Smooth muscle cell (in vitro differentiated cells): ENCODE measurements at regions not wholly inside any gene's neighbourhood (a gene's known extent, or its start where the extent isn't known, plus 50 kb on each side); places are given as distances from the start of the nearest gene placed in this dataset.

ENCODE experiments used
- DNase-seq: peaks from one replicate; lab custom pipeline; 2025; ENCODE audit not compliant: unreplicated experiment; lab: John Stamatoyannopoulos, UW
- H2AFZ ChIP-seq: fragments of 200-600 bp; sonication (generic); 2 replicates; pipeline ENCODE4 v1.6.0; 2016; ENCODE audit warnings: antibody characterized with exemption, low read depth, mild to moderate bottlenecking
- H3F3A ChIP-seq: fragments of 200-600 bp; sonication (generic); 2 replicates; pipeline ENCODE4 v1.6.0; 2017; ENCODE audit warnings: antibody characterized with exemption, low read depth
- H3K27ac ChIP-seq: fragments of 200-600 bp; sonication (generic); 2 replicates; pipeline ENCODE4 v1.5.1; 2016; ENCODE audit warnings: low read depth, mild to moderate bottlenecking
- H3K27me3 ChIP-seq: fragments of 200-600 bp; sonication (generic); 2 replicates; pipeline ENCODE4 v1.6.1; 2016; ENCODE audit warnings: low read depth, mild to moderate bottlenecking
- H3K36me3 ChIP-seq: fragments of 200-600 bp; sonication (generic); 2 replicates; pipeline ENCODE4 v1.5.1; 2016; ENCODE audit warnings: low read depth
- H3K4me1 ChIP-seq: fragments of 200-600 bp; sonication (generic); 2 replicates; pipeline ENCODE4 v1.5.1; 2016; ENCODE audit warnings: low read depth
- H3K4me2 ChIP-seq: fragments of 200-600 bp; sonication (generic); 2 replicates; pipeline ENCODE4 v1.6.0; 2016; ENCODE audit warnings: mild to moderate bottlenecking
- H3K4me3 ChIP-seq: fragments of 200-600 bp; sonication (generic); 2 replicates; pipeline ENCODE4 v1.5.1; 2016; ENCODE audit warnings: mild to moderate bottlenecking
- H3K79me2 ChIP-seq: fragments of 200-600 bp; sonication (generic); 2 replicates; pipeline ENCODE4 v1.6.0; 2016; ENCODE audit warnings: low read depth, mild to moderate bottlenecking
- H3K9ac ChIP-seq: fragments of 200-600 bp; sonication (generic); 2 replicates; pipeline ENCODE4 v1.6.0; 2016; ENCODE audit warnings: low read depth
- H3K9me3 ChIP-seq: fragments of 200-600 bp; sonication (generic); replicated peaks from 2 replicates; pipeline ENCODE4 v1.5.1; 2016; ENCODE audit warnings: low read depth
- H4K20me1 ChIP-seq: fragments of 200-600 bp; sonication (generic); 2 replicates; pipeline ENCODE4 v1.6.0; 2016; ENCODE audit warnings: low read depth
- WGBS: methylation state at CpG from one replicate; pipeline ENCODE4 v1.1.7; 2016; ENCODE audit warnings: low lambda C conversion rate; 5-methylcytosine and 5-hydroxymethylcytosine counted together
- TF ChIP-seq, protein P1 (sequence below): fragments of 200-600 bp; sonication (generic); IDR thresholded peaks from 2 replicates; pipeline ENCODE4 v1.5.1; 2017; ENCODE audit warnings: borderline replicate concordance, mild to moderate bottlenecking, antibody characterized with exemption; ENCODE audit not compliant: insufficient read depth, poor library complexity, severe bottlenecking

- Histone ChIP-seq H3K4me3 (no peak overlapping the region), H3F3A (no peaks in the 10 kb centered on the region), H3K36me3 (no peaks in the 10 kb centered on the region), H3K27ac (no peak overlapping the region), H3K4me2 (no peak overlapping the region), H4K20me1 (no peaks in the 10 kb centered on the region), H3K79me2 (no peaks in the 10 kb centered on the region), H3K27me3 (peaks cover 9% of the 10 kb centered on the region), H3K4me1 (no peaks in the 10 kb centered on the region), H2AFZ (no peak overlapping the region), H3K9ac (no peak overlapping the region), H3K9me3 (no peaks in the 10 kb centered on the region)
- 85% methylated on average over 6 of the region's 6 CpGs for WGBS
- TF ChIP-seq, protein P1, sequence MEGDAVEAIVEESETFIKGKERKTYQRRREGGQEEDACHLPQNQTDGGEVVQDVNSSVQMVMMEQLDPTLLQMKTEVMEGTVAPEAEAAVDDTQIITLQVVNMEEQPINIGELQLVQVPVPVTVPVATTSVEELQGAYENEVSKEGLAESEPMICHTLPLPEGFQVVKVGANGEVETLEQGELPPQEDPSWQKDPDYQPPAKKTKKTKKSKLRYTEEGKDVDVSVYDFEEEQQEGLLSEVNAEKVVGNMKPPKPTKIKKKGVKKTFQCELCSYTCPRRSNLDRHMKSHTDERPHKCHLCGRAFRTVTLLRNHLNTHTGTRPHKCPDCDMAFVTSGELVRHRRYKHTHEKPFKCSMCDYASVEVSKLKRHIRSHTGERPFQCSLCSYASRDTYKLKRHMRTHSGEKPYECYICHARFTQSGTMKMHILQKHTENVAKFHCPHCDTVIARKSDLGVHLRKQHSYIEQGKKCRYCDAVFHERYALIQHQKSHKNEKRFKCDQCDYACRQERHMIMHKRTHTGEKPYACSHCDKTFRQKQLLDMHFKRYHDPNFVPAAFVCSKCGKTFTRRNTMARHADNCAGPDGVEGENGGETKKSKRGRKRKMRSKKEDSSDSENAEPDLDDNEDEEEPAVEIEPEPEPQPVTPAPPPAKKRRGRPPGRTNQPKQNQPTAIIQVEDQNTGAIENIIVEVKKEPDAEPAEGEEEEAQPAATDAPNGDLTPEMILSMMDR: no peak
- no peak for DNase-seq
Observed at GRCh38 chr13:111924678-111925075, 142.3 kb upstream of the SOX1 start.

DNA sequence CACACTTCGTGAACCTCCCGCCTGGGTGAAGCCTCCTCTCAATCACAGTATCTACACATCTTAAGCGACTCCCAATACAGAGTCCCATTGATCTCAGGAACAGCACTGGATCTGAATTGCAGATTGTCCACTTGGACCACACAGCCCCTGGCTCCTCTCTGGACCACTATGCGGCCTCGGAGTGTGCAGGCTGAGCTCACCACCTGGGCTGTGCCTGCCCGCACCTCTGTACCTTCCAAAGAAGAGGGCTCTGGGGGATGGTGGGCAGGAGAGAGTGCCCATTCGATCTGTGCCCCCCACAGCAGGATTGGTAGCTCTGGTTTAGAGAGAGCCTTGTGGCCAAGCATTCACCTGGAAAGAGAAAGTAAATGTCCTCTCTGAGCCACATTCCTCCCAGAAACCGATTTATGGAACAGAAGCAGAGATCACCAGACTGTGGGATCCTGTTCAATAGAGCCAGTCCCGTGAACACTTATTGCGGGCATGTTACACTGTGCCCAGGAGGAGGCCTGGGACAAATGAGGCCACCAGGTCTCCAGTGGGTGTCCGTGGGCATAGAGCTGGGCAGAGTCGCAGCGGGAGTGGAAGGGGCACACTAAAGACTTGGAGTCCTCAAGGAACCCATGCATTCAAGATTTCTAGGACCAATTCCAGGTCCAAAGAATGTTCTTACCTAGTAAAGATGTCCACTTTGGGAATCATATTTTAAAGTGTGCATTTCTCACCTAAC, 141.6 kb upstream of the SOX1 start:
- Histone ChIP-seq H3K27me3 (peaks cover 12% of the 10 kb centered on the region), H3K36me3 (no peaks in the 10 kb centered on the region), H3K9me3 (no peaks in the 10 kb centered on the region), H2AFZ (no peak overlapping the region), H3K4me3 (no peak overlapping the region), H4K20me1 (no peaks in the 10 kb centered on the region), H3F3A (no peaks in the 10 kb centered on the region), H3K9ac (no peak overlapping the region), H3K27ac (no peak overlapping the region), H3K4me1 (no peaks in the 10 kb centered on the region), H3K4me2 (no peak overlapping the region), H3K79me2 (no peaks in the 10 kb centered on the region)
- 89% methylated on average over 13 of the region's 13 CpGs for WGBS
- TF ChIP-seq, protein P1: no peak
- no peak for DNase-seq

GRCh38 chr13:111926501-111927180, 140.3 kb upstream of the SOX1 start:
- 90% methylated on average over 15 of the region's 15 CpGs for WGBS
- Histone ChIP-seq H3K4me1 (no peaks in the 10 kb centered on the region), H3K27me3 (peaks cover 8% of the 10 kb centered on the region), H3K27ac (no peak overlapping the region), H3K4me2 (no peak overlapping the region), H4K20me1 (no peaks in the 10 kb centered on the region), H3K4me3 (no peak overlapping the region), H3K36me3 (no peaks in the 10 kb centered on the region), H3K9me3 (no peaks in the 10 kb centered on the region), H3K79me2 (no peaks in the 10 kb centered on the region), H2AFZ (no peak overlapping the region), H3K9ac (no peak overlapping the region), H3F3A (no peaks in the 10 kb centered on the region)
- DNase-seq: no peak
- TF ChIP-seq, protein P1: no peak
